ENCODE measurements at regions not wholly inside any gene's neighbourhood (a gene's known extent, or its start where the extent isn't known, plus 50 kb on each side); places are given as distances from the start of the nearest gene placed in this dataset.

DNA sequence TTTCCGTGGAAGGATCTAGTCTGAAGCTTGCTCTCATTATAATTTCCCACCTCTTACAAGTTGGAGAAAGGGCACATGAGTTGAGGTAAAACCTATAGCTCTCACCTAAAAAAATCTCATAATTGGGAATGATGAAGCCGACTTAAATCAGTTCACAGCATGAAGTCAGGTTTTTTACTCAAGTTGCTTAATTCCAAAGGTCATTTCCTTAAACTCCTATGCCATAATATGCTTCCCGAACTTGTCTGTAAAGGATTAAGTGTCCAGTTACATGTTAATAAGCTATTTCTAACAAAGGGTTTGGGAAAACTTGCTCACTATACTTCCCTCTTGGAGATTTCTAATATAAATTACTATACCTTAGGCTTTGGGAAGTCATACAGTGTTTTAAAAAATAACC is 481.2 kb downstream of the NUP35 start:
- Histone ChIP-seq H3K36me3 (no peaks in the 10 kb centered on the region), H3K4me3 (no peak overlapping the region), H3K27ac (no peak overlapping the region), H3K9me3 (no peaks in the 10 kb centered on the region), H3K4me1 (no peaks in the 10 kb centered on the region), H3K27me3 (no peaks in the 10 kb centered on the region)
- no peak for DNase-seq (ENCODE audit: extremely low spot score in 2 of 2)
- TF ChIP-seq, protein P1, sequence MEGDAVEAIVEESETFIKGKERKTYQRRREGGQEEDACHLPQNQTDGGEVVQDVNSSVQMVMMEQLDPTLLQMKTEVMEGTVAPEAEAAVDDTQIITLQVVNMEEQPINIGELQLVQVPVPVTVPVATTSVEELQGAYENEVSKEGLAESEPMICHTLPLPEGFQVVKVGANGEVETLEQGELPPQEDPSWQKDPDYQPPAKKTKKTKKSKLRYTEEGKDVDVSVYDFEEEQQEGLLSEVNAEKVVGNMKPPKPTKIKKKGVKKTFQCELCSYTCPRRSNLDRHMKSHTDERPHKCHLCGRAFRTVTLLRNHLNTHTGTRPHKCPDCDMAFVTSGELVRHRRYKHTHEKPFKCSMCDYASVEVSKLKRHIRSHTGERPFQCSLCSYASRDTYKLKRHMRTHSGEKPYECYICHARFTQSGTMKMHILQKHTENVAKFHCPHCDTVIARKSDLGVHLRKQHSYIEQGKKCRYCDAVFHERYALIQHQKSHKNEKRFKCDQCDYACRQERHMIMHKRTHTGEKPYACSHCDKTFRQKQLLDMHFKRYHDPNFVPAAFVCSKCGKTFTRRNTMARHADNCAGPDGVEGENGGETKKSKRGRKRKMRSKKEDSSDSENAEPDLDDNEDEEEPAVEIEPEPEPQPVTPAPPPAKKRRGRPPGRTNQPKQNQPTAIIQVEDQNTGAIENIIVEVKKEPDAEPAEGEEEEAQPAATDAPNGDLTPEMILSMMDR (IDR thresholded peaks at IDR 0.05): no peak
- intact Hi-C loops (cut with DNase I): no loop called here

DNA sequence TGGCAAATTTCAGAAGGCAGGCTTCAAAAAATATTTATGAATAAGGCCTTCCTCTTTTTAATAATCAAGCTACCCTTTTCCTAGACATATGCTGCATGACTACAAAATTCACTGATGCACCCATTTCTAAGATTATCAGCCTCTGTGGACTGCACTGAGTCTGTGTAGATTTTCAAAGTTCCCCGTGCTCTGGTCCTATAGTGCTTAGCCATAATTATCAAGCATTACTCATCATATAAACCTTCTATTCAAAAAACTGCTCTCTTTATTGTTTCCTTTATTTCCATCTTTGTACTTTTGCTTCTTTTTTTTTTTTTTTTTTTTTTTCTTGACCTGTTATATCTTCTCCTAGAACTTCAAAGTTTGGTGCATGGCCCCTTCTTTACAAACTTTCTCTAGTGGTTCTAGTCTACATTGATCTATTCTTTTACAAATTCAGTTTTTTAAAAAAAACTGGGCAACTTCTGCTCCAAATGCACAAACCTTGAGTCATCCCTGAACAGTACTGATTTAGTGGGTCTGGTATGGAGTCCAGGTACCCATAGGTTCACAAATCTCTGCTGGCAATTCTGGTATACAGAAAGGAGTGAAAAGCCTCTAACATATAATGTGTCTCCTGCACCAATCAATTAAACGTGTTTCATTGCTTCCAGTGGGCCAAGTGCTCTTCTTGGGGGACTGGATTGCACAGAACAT is 481.9 kb downstream of the NUP35 start:
- no peaks in the 10 kb centered on the region for H3K4me1 ChIP-seq
- no peaks in the 10 kb centered on the region for H3K36me3 ChIP-seq
- TF ChIP-seq, protein P1 (IDR thresholded peaks at IDR 0.05): no peak
- TF ChIP-seq POLR2A (IDR thresholded peaks at IDR 0.05) (no peak), POLR2AphosphoS5 (IDR thresholded peaks at IDR 0.05; ENCODE audit: insufficient read depth in 1 of 2, low read depth in 1 of 2) (no peak)
- H3K9me3 ChIP-seq: no peaks in the 10 kb centered on the region
- no peaks in the 10 kb centered on the region for H3K27me3 ChIP-seq
- H3K4me3 ChIP-seq: no peak overlapping the region
- DNase-seq (ENCODE audit: extremely low spot score in 2 of 2): no peak
- H3K27ac ChIP-seq: no peak overlapping the region
- intact Hi-C loops (cut with DNase I): no loop called here

- Histone ChIP-seq H3K9me3 (no peaks in the 10 kb centered on the region), H3K36me3 (no peaks in the 10 kb centered on the region), H3K27ac (no peak overlapping the region), H3K27me3 (no peaks in the 10 kb centered on the region), H3K4me1 (no peaks in the 10 kb centered on the region), H3K4me3 (no peak overlapping the region)
- TF ChIP-seq POLR2AphosphoS5 (IDR thresholded peaks at IDR 0.05; ENCODE audit: insufficient read depth in 1 of 2, low read depth in 1 of 2): no peak
- TF ChIP-seq, protein P1 (IDR thresholded peaks at IDR 0.05): no peak
- no peak for TF ChIP-seq POLR2A (IDR thresholded peaks at IDR 0.05)
- no peak for DNase-seq (ENCODE audit: extremely low spot score in 2 of 2)
- intact Hi-C loops (cut with DNase I): no loop called here
Observed at GRCh38 chr2:183606718-183607085, 482.5 kb downstream of the NUP35 start.

GRCh38 chr2:183607995-183608394 is 483.8 kb downstream of the NUP35 start:
- TF ChIP-seq POLR2A (IDR thresholded peaks at IDR 0.05): no peak
- no peak for TF ChIP-seq POLR2AphosphoS5 (IDR thresholded peaks at IDR 0.05; ENCODE audit: insufficient read depth in 1 of 2, low read depth in 1 of 2)
- TF ChIP-seq, protein P1 (IDR thresholded peaks at IDR 0.05): no peak
- no peaks in the 10 kb centered on the region for H3K36me3 ChIP-seq
- no peaks in the 10 kb centered on the region for H3K9me3 ChIP-seq
- no peak overlapping the region for H3K4me3 ChIP-seq
- no peaks in the 10 kb centered on the region for H3K4me1 ChIP-seq
- H3K27ac ChIP-seq: no peak overlapping the region
- intact Hi-C loops (cut with DNase I): no loop called here
- DNase-seq (ENCODE audit: extremely low spot score in 2 of 2): no peak
- no peaks in the 10 kb centered on the region for H3K27me3 ChIP-seq

GRCh38 chr2:183608747-183609146 is 484.5 kb downstream of the NUP35 start:
- no peak for DNase-seq (ENCODE audit: extremely low spot score in 2 of 2)
- H3K4me1 ChIP-seq: no peaks in the 10 kb centered on the region
- no peaks in the 10 kb centered on the region for H3K9me3 ChIP-seq
- no peaks in the 10 kb centered on the region for H3K36me3 ChIP-seq
- intact Hi-C loops (cut with DNase I): no loop called here
- no peak for TF ChIP-seq POLR2AphosphoS5 (IDR thresholded peaks at IDR 0.05; ENCODE audit: insufficient read depth in 1 of 2, low read depth in 1 of 2)
- TF ChIP-seq, protein P1 (IDR thresholded peaks at IDR 0.05): no peak
- no peak overlapping the region for H3K27ac ChIP-seq
- no peaks in the 10 kb centered on the region for H3K27me3 ChIP-seq
- no peak overlapping the region for H3K4me3 ChIP-seq

All from vagina (tissue), 2 donors.